T-helper 2 cell (primary cell): ENCODE measurements at regions not wholly inside any gene's neighbourhood (a gene's known extent, or its start where the extent isn't known, plus 50 kb on each side); places are given as distances from the start of the nearest gene placed in this dataset.
"Not testable (repeated sequence)": the region's sequence is repeated elsewhere in the genome, so short reads cannot be mapped to it uniquely, and the experiment has no call there.

ENCODE experiments used
- DNase-seq, 5 experiments: peaks; one replicate each; pipeline versions ENCODE4 v3.0.0 to v3.0.0-alpha.2; 2012 to 2022

DNA sequence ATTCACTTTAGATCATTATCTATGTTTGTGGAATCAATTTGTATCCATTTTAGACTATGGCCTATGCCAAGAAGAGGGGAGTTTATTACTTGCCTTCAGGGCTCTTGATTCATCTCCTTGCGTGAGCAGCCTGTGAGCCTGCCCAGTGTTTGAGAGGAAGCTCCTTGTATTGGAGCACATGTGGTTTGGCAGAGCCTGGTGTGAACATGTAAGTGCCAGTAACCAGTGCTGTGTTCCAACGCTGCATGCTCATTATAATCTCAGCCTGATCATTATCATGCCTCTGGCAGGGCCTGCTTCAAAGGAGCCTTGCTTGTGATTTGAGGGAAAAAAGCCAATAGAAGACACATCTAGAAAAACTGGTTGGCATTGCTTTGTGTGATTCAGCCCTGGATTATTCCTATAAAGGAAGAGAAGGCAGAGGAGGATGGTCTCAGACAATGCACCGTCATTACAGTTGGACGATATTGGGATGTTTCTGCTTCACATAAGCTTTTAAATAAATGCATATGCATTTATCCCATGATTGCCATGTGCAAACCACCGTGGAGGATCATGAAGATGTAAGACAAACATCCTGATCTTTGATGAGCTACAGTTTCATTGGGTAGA is 203.4 kb upstream of the AHR start:
- DNase-seq: peak in 1 of 5 experiments; percentile 19

DNA sequence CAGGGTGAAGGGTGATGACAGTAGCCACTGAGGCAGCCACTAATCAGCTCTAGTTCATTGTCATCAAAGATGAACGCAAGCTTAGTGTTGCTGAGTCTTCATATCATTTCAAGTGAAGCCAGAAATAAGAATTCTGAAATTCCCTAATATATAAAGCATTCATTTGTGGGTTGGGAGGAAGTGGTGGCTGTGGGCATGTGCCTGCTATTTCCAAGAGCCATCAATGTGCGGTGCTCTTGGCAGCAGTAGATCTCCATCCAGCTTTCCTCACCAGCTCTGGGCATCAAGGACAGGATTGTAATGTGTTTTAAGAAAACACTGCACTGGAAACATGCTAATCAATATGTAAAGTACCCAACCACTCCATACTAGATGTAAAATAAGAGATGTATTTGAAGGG is 202.5 kb upstream of the AHR start:
- DNase-seq: no peak

GRCh38 chr7:17097668-17098297 is 200.7 kb upstream of the AHR start:
- no peak for DNase-seq

- no peak for DNase-seq
These were observed 199.9 kb upstream of the AHR start for GRCh38 chr7:17098515-17098914.

DNA sequence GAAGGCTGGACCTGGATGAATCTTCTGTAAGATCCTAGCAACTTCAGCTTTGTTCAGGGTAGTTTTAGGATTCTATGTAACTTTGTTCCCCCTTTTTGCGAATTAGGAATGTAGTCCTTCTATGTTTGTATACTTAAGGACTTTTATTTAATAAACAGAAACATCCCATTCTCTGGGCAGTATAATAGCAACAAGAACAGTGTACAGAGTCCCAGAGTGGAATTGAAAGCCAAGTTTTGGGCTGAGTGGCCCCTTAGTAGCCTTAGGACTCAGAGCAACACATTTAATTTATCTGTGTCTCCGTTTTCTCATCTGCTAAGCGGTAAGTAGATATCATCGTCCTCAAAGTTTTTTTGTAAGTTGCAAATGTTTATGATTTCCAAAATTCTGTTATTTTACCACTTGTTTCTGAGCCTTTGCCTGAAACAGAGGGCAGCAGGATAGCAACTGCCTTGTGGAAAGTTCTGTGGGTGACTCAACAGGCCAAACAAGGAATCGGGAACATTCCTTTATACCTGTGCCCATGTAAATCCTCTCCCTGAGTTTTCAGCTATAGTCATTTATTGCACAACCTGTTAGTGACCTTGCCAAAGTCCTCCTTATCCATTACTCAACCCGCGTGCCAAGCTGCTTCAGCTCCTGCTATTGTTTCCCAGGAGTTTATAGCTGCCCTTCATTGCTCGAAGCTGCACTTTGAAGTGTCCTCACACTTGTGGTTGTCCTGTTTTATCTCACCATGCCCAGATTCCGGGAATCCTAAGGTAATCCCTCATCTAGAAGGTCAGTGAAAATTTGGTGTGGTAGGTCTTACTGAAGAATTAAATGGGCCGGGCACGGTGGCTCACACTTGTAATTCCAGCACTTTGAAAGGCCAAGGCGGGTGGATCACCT is 199.1 kb upstream of the AHR start:
- no peak for DNase-seq

DNA sequence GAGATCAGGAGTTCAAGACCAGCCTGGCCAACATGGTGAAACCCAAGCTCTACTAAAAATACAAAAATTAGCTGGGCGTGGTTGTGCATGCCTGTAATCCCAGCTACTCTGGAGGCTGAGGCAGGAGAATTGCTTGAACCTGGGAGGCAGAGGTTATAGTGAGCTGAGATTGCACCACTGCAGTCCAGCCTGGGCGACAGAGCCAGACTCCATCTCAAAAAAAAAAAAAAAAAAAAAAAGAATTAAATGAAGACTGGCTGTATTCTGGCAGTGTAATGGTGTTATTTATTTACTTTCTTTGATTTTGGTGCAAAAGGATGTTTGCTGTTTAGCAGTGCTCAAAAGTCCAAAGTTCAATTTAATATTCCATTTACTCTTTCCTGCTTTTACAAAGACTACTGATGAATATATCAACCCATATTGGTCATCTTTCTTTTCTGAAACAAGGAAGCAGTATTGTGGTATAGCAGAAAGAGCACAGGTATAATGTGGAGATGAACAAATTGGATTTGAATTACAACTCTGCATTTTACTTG is 198.4 kb upstream of the AHR start:
- not testable (repeated sequence) for DNase-seq

DNA sequence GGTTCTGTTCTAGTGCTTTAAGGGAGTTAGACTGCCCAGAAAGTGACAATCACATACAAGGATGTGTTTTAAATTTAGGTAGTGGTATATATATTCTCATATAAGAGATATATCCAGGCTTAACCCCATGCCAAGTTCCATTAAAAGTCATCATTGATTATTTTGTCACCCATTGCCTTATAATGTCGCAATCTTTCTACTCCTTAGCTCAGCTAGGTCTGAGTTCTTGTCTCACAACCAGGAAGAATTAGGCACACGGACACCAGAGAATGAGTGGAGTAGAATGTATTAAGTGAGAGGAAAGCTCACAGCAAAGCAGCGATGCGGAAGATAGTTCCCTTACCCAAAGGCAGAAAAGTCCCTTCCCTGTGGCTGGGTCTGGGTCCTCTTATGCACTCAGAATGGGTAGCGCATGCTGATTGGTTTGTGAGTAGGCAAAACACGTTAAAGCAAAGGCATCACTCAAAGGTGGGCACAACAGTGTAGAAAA is 197.2 kb upstream of the AHR start:
- DNase-seq: no peak

GRCh38 chr7:17103170-17103569 is 195.3 kb upstream of the AHR start:
- no peak for DNase-seq

DNA sequence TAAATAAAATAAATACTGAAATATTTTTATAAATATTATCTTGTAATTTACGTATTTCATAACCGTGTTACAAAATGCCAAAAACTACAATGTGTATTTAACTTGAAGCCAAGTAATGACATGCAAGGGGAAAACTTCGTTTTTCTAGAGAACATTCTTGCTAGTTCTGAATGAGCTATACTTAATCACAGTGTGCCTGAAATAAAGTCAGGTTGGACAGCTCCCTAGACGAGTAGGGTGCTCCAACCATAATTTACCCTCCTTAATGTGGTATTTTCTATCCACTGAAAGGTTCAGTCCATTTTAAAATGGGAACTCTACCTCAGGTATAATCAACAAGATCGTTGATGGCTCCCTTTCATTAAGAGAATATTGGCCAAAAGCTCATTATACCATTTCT is 194.5 kb upstream of the AHR start:
- DNase-seq: no peak

DNA sequence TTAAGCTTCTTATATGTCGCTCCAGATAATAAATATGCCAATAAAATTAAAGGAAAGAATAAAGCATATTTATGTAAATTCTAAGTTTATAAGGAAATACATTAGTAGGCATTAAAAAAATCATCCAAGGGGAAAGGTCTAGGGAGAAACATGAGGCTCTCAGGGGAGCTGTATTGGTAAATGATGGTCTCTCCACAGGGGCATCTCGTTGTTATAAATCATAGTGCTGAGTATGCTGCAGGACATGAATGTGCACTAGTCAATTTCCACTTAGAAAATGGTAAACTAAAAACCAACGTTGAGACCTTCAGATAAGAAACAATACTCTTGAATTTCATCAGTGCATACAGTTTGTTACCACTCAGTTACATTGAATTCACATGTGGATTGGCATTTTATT is 194.0 kb upstream of the AHR start:
- DNase-seq: no peak

DNA sequence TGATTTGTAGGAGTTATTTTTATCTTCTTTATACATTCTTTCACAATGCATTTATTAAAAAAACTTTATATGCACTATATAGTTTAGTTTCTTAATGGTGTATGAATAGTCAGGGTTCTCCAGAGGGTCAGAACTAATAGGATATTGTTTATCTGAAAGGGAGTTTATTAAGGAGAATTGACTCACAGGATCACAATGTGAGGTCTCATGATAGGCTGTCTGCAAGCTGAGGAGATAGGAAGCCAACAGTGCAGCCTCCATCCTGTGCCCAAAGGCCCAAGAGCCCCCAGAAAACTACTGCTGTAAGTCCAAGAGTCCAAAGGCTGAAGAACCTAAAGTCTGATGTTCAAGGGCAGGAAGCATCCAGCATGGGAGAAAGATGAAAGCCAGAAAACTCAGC is 192.8 kb upstream of the AHR start:
- DNase-seq: no peak

GRCh38 chr7:17108049-17108584 is 190.3 kb upstream of the AHR start:
- DNase-seq: no peak

DNA sequence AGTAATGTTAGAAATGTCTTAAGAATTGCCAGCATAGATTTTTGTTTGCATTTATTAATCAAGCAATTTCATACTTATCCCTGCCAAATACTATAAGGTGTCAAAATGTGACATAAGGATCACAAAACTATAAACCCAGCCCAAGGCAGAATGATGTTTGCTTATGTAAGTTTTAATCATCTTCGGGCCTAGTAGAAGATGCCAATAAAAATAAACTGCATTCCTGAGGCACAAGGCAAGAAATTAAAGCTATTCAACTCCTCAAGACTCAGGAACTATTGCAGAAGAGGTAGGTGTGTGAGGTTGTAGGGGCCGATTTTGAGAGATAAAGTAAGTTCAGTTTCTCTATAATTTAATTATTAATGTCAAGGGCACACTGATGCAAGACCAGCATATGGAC is 189.4 kb upstream of the AHR start:
- no peak for DNase-seq

GRCh38 chr7:17113770-17114169 is 184.7 kb upstream of the AHR start:
- DNase-seq: not testable (repeated sequence)

- peak in 1 of 5 experiments; percentile 31 for DNase-seq
These were observed 180.0 kb upstream of the AHR start for GRCh38 chr7:17118412-17118811.

GRCh38 chr7:17120756-17121155 is 177.7 kb upstream of the AHR start:
- DNase-seq: no peak

DNA sequence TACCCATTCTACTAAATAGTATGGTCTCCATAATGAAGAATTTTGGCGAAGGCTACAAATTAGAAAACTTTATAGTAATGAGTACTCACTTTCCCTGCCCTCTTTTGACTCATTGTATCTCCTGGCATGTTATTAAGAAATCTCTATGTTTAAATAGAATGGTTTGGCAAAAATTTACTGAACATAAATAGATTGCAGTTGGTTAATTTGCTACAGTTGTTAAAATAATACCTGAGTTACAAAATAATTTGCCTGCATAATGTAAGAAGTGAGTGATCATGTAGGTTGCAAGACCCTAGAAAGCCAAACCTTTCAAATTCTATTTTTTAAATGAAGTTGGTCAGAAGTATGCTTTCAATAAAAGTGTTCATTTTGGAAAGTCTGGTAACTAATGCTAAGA is 176.8 kb upstream of the AHR start:
- DNase-seq: no peak

DNA sequence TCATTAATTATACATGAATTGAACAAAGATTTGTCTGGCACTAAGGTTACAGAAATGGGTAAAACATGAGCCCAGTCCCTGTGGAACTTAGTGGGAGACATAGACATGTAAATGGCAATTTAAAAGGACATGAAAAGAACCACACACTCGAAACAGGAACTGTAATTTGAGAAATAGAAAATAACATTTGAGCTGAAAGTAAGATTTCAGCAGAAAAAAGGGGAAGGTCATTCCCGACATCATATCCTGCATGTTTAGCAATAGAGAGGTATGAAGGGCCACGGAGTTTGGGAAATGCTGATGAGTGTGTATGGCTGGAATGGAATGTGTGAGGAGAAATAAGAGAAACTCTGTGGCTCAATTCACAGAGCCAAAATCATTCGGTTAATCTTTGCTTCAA is 175.4 kb upstream of the AHR start:
- DNase-seq: no peak

DNA sequence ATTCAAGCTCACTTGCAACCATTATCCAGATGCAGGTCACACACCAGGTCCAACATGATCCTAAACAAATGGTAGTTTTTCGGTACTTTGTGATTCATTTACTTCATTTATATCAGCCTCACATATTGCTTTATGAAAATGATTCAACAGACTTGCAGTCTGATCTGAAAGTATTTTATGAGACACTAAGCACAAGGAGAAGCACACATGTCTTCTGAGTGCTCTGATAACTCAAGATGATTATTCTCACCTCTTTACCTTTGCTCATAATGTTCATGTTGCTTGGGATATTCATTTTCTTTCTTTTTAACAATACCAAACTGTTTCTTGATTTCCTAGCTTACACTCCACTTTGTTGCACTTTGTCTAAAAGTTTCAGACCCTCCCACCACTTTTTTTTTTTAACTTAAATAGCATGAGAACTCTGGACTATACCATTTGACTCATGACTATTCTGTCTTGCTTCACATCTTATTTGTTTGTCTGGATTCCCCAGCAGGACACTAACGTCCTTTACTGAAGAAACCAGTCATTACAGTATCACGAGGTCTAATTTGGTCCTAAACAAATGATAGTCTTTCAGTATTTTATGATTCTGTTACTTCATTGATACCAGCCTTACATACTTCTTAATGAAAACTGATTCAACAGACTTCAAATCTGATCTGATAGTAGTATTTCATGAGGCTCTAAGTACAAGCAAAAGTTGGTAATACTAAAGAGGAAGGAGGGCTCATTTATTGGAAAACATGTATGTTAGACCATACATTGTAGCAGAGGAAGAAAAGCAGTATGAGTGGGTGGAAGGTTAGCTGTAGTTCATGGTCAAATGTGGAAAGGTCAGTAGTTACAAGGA is 171.8 kb upstream of the AHR start:
- peak in 1 of 5 experiments; percentile 29 for DNase-seq

- DNase-seq: no peak
These were observed 169.2 kb upstream of the AHR start for GRCh38 chr7:17129218-17129617.

GRCh38 chr7:17130281-17131059 is 168.0 kb upstream of the AHR start:
- no peak for DNase-seq

GRCh38 chr7:17131060-17131345 is 167.4 kb upstream of the AHR start:
- no peak for DNase-seq
